ENCODE measurements at regions not wholly inside any gene's neighbourhood (a gene's known extent, or its start where the extent isn't known, plus 50 kb on each side); places are given as distances from the start of the nearest gene placed in this dataset.

DNA sequence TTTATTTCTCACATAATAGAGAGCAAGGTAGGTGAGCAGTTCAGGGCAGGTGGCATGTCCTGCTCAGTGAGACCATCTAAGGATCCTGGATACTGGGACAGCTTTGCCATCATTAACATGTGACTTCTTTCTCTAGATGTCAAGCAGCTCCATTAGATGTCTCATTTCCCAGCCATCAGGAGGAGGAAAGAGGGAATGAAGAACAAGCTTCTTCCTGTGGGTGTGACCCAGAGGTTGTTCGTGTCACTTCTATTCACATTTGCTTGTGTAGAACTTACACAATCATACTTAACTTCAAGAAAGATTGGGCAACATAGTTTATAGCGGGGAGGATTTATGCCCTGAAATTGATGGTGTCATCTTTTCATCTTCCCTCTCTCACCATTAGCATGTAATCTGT, 169.2 kb upstream of the B3GALT2 start (continued):
- no peak for TF ChIP-seq ZNF207 (IDR thresholded peaks at IDR 0.05; ENCODE audit: borderline replicate concordance)
- TF ChIP-seq STAT1 (conservative IDR thresholded peaks at IDR 0.05): no peak
- TF ChIP-seq RFX5 (IDR thresholded peaks at IDR 0.05; ENCODE audit: low read depth, low read length): no peak
- TF ChIP-seq RCOR1 (conservative IDR thresholded peaks at IDR 0.05; ENCODE audit: low read depth, low read length): no peak
- TF ChIP-seq, protein P1, sequence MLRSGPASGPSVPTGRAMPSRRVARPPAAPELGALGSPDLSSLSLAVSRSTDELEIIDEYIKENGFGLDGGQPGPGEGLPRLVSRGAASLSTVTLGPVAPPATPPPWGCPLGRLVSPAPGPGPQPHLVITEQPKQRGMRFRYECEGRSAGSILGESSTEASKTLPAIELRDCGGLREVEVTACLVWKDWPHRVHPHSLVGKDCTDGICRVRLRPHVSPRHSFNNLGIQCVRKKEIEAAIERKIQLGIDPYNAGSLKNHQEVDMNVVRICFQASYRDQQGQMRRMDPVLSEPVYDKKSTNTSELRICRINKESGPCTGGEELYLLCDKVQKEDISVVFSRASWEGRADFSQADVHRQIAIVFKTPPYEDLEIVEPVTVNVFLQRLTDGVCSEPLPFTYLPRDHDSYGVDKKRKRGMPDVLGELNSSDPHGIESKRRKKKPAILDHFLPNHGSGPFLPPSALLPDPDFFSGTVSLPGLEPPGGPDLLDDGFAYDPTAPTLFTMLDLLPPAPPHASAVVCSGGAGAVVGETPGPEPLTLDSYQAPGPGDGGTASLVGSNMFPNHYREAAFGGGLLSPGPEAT (IDR thresholded peaks at IDR 0.05; ENCODE audit: low read depth): no peak
- TF ChIP-seq POLR2AphosphoS5 (IDR thresholded peaks at IDR 0.05; ENCODE audit: low read length): no peak
- TF ChIP-seq NRF1 (conservative IDR thresholded peaks at IDR 0.05; ENCODE audit: low read depth, low read length): no peak

DNA sequence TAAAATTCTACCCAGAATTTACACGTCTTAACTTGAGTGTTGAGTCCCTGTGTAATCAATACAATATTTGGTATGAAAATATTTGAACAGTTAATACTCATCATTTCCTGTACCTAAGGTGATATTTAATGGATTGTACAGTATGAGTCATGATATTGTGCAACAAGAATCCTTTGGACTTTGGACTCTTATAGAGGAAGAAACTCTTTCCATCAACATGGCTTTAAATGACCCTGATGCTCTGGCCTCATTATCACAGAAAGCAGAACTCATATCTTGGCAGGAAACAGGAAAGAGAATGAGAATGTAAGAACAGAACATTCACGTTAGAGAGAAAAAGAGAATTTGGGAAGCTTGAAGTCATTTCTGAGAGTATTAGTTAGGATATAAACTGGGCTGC, 168.8 kb upstream of the B3GALT2 start:
- H3K36me3 ChIP-seq (ENCODE audit: control insufficient read depth in 2 of 2, insufficient read depth in 2 of 2, low read length in 1 of 2): no peaks in the 10 kb centered on the region
- RAD21 ChIA-PET (ENCODE audit: unreplicated experiment): no interaction called here
- H3K27me3 ChIP-seq (replicated peaks in 1 of 2; ENCODE audit: control insufficient read depth in 2 of 2, insufficient read depth in 2 of 2, low read length in 1 of 2): no peaks in the 10 kb centered on the region; a peak in 1 of 4 replicates
- H3K4me3 ChIP-seq: no peak overlapping the region
- 0% methylated on average over 2 of the region's 2 CpGs for WGBS (ENCODE audit: insufficient coverage, insufficient replicate concordance, low lambda C conversion rate, missing lambda C conversion rate)
- H3K9ac ChIP-seq (ENCODE audit: control insufficient read depth, insufficient read depth, low read length): no peak overlapping the region
- in situ Hi-C loops (cut with MboI): no loop called here
- TF ChIP-seq CEBPB (IDR thresholded peaks at IDR 0.05; ENCODE audit: borderline replicate concordance in 1 of 2, low read depth in 2 of 2, low read length in 2 of 2) (no peak), TCF12 (IDR thresholded peaks at IDR 0.05; ENCODE audit: low read depth, low read length) (no peak), MYB (IDR thresholded peaks at IDR 0.05; ENCODE audit: borderline replicate concordance, low read depth, low read length) (no peak), POLR2A (IDR thresholded peaks at IDR 0.05; ENCODE audit: low read depth, low read length) (no peak), NFIC (IDR thresholded peaks at IDR 0.05; ENCODE audit: low read depth, low read length) (no peak), YBX1 (IDR thresholded peaks at IDR 0.05) (no peak), NFYB (IDR thresholded peaks at IDR 0.05; ENCODE audit: insufficient read depth, low read depth, low read length) (no peak), SREBF1 (IDR thresholded peaks at IDR 0.05; ENCODE audit: low read length) (no peak), FOS (IDR thresholded peaks at IDR 0.05; ENCODE audit: borderline replicate concordance, extremely low read depth, insufficient read length) (no peak), CREB1 (IDR thresholded peaks at IDR 0.05; ENCODE audit: low read depth) (no peak), CREM (IDR thresholded peaks at IDR 0.05; ENCODE audit: low read depth) (no peak), POU2F2 (IDR thresholded peaks at IDR 0.05; ENCODE audit: borderline replicate concordance, low read depth, low read length) (no peak), POLR2AphosphoS2 (IDR thresholded peaks at IDR 0.05; ENCODE audit: low read depth, low read length) (no peak), EZH2 (IDR thresholded peaks at IDR 0.05; ENCODE audit: borderline replicate concordance, control insufficient read depth, low read depth, low read length) (no peak)
- TF ChIP-seq, protein P2, sequence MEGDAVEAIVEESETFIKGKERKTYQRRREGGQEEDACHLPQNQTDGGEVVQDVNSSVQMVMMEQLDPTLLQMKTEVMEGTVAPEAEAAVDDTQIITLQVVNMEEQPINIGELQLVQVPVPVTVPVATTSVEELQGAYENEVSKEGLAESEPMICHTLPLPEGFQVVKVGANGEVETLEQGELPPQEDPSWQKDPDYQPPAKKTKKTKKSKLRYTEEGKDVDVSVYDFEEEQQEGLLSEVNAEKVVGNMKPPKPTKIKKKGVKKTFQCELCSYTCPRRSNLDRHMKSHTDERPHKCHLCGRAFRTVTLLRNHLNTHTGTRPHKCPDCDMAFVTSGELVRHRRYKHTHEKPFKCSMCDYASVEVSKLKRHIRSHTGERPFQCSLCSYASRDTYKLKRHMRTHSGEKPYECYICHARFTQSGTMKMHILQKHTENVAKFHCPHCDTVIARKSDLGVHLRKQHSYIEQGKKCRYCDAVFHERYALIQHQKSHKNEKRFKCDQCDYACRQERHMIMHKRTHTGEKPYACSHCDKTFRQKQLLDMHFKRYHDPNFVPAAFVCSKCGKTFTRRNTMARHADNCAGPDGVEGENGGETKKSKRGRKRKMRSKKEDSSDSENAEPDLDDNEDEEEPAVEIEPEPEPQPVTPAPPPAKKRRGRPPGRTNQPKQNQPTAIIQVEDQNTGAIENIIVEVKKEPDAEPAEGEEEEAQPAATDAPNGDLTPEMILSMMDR (IDR thresholded peaks at IDR 0.05 in 2 of 3, conservative IDR thresholded peaks at IDR 0.05 in 1 of 3; ENCODE audit: control insufficient read depth in 2 of 3, extremely low read depth in 1 of 3, insufficient read depth in 1 of 3, low read depth in 3 of 3, low read length in 3 of 3): no peak
- no peak; the same call in 2 of the 3 replicates for ATAC-seq
- BruUV-seq (replicated peaks): no TSS peak
- H3K27ac ChIP-seq (ENCODE audit: control insufficient read depth, insufficient read depth): no peak overlapping the region
- H3K4me1 ChIP-seq (ENCODE audit: control insufficient read depth, insufficient read depth, low read length): no peaks in the 10 kb centered on the region
- SMC1A ChIA-PET (ENCODE audit: uncharacterized antibody, unreplicated experiment): no interaction called here
- H4K20me1 ChIP-seq (ENCODE audit: control insufficient read depth, insufficient read depth): no peaks in the 10 kb centered on the region
- POLR2A ChIA-PET: no interaction called here
- no peak for DNase-seq (ENCODE audit: low read depth, low spot score)
- H3K9me3 ChIP-seq (replicated peaks; ENCODE audit: control insufficient read depth, insufficient read depth, low read length): no peaks in the 10 kb centered on the region
- CTCF ChIA-PET: no interaction called here
- FAIRE-seq: no peak
- intact Hi-C loops (cut with micrococcal nuclease; ENCODE audit: unreplicated experiment): no loop called here
- H3K4me2 ChIP-seq (ENCODE audit: control insufficient read depth, insufficient read depth): no peak overlapping the region
- H2AFZ ChIP-seq (ENCODE audit: control insufficient read depth, low read depth, low read length): no peak overlapping the region
- no peaks in the 10 kb centered on the region for H3K79me2 ChIP-seq (ENCODE audit: control insufficient read depth, insufficient read depth, low read length)
